SK-N-SH treated with all-trans-retinoic acid at 6 μM for 48 hours (cell line): ENCODE measurements at regions not wholly inside any gene's neighbourhood (a gene's known extent, or its start where the extent isn't known, plus 50 kb on each side); places are given as distances from the start of the nearest gene placed in this dataset.

ENCODE experiments used
- BACH2 ChIP-seq: fragments of 250-450 bp; sonication (Bioruptor Pico); IDR thresholded peaks from 2 replicates; pipeline ENCODE4 v1.9.0; 2021; ENCODE audit warnings: mild to moderate bottlenecking, borderline replicate concordance
- CSDC2 ChIP-seq: fragments of 250-450 bp; sonication (Bioruptor Pico); IDR thresholded peaks from 2 replicates; pipeline ENCODE4 v1.5.0; 2020; ENCODE audit warnings: mild to moderate bottlenecking, moderate library complexity
- ZFP3 ChIP-seq: fragments of 250-450 bp; sonication (Bioruptor Pico); IDR thresholded peaks from 2 replicates; pipeline ENCODE4 v1.5.0; 2020; ENCODE audit warnings: mild to moderate bottlenecking, moderate library complexity
- ZNF8 ChIP-seq: fragments of 450-650 bp; formaldehyde crosslinking; IDR thresholded peaks from 2 replicates; pipeline ENCODE4 v1.5.0; 2020; ENCODE audit warnings: mild to moderate bottlenecking, moderate library complexity
- TF ChIP-seq, protein P1 (sequence below): fragments of 250-450 bp; sonication (Bioruptor Pico); IDR thresholded peaks from 2 replicates; pipeline ENCODE4 v1.5.1; 2020; ENCODE audit warnings: low read depth, mild to moderate bottlenecking, moderate library complexity
- TF ChIP-seq, protein P2 (sequence below): fragments of 250-450 bp; sonication (Bioruptor Pico); IDR thresholded peaks from 2 replicates; pipeline ENCODE4 v1.8.0; 2020; ENCODE audit warnings: mild to moderate bottlenecking, moderate library complexity, borderline replicate concordance

DNA sequence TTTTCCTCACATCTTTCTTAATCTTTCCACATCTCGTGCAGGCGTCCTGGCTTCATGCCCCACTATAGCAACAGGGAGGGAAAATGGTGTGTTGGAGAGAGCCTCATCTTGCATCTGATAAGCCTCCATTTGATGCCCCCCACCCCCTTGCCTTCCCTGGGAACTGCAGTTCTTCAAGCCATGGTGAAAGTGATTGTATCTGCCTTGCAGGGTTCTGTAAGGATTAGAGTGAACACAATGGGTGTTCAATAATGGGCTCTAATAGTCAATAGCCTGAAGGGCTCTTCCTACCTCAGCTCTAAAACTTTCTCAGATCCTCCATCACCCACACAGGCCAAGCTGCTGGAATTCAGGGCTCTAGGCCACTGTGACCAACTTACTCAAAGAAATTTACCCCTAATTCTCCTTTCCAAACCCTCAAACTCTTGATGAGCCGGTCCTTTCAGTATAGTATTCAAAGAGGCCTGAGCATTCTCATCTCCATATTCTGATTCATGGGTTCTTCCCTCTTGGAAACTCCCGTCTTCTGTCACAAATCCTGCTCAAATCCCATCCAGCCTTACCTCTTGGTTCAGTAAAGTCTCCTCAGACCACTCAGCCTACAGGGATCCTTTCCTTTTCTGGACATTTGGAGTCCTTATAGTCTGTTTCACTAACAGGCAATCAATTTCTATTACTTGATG is 128.3 kb upstream of the TRIM2 start:
- TF ChIP-seq ZNF8 (CRISPR knock-in tag) (no peak), BACH2 (CRISPR knock-in tag) (no peak), ZFP3 (CRISPR knock-in tag) (no peak), CSDC2 (CRISPR knock-in tag) (no peak)
- TF ChIP-seq, protein P1, sequence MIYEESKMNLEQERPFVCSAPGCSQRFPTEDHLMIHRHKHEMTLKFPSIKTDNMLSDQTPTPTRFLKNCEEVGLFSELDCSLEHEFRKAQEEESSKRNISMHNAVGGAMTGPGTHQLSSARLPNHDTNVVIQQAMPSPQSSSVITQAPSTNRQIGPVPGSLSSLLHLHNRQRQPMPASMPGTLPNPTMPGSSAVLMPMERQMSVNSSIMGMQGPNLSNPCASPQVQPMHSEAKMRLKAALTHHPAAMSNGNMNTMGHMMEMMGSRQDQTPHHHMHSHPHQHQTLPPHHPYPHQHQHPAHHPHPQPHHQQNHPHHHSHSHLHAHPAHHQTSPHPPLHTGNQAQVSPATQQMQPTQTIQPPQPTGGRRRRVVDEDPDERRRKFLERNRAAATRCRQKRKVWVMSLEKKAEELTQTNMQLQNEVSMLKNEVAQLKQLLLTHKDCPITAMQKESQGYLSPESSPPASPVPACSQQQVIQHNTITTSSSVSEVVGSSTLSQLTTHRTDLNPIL (CRISPR knock-in tag) = no peak
- TF ChIP-seq, protein P2, sequence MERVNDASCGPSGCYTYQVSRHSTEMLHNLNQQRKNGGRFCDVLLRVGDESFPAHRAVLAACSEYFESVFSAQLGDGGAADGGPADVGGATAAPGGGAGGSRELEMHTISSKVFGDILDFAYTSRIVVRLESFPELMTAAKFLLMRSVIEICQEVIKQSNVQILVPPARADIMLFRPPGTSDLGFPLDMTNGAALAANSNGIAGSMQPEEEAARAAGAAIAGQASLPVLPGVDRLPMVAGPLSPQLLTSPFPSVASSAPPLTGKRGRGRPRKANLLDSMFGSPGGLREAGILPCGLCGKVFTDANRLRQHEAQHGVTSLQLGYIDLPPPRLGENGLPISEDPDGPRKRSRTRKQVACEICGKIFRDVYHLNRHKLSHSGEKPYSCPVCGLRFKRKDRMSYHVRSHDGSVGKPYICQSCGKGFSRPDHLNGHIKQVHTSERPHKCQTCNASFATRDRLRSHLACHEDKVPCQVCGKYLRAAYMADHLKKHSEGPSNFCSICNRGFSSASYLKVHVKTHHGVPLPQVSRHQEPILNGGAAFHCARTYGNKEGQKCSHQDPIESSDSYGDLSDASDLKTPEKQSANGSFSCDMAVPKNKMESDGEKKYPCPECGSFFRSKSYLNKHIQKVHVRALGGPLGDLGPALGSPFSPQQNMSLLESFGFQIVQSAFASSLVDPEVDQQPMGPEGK (CRISPR knock-in tag) = no peak
